Endothelial cell of umbilical vein (primary cell): ENCODE measurements at regions not wholly inside any gene's neighbourhood (a gene's known extent, or its start where the extent isn't known, plus 50 kb on each side); places are given as distances from the start of the nearest gene placed in this dataset.

Experiments
- BruUV-seq: library from RNA; stranded (reverse); fragments of 400-500 nt; replicated peaks from 2 replicates; lab custom pipeline; 2021; lab: Mats Ljungman, UMichigan
- CTCF ChIA-PET: fragments of 300-600, 350-600 bp; sonication (Branson Sonifier 250); formaldehyde crosslinking; loops from one replicate; lab custom pipeline; 2021; ENCODE audit warnings: antibody characterized with exemption, inconsistent platforms; lab: Charles Lee
- POLR2A ChIA-PET: fragments of 300-600, 350-600 bp; sonication (Branson Sonifier 250); formaldehyde crosslinking; loops from one replicate; lab custom pipeline; 2021; ENCODE audit warnings: antibody characterized with exemption, inconsistent platforms; lab: Charles Lee
- DNase-seq: peaks from one replicate; pipeline ENCODE4 v3.0.0-alpha.2; 2011; ENCODE audit warnings: low read depth, low spot score
- FAIRE-seq: peaks from 2 replicates; lab custom pipeline; 2011; peaks lifted over from hg19 to GRCh38; lab: Jason Lieb, UNC
- H2AFZ ChIP-seq: 2 replicates; pipeline ENCODE4 v1.6.0; 2012; ENCODE audit warnings: low read depth, low read length, control low read depth, inconsistent platforms
- H3K27ac ChIP-seq: 2 replicates; pipeline ENCODE4 v1.5.1; 2011; ENCODE audit warnings: low read depth, mild to moderate bottlenecking, control low read depth, low read length, moderate library complexity; ENCODE audit not compliant: insufficient read depth
- H3K27me3 ChIP-seq, 2 experiments: 2 replicates each; pipeline versions ENCODE4 v1.6.0 to v1.6.1; 2011; ENCODE audit warnings: low read length in 2 of 2, mixed read lengths in 1 of 2; ENCODE audit not compliant: control insufficient read depth in 2 of 2, insufficient read depth in 2 of 2
- H3K36me3 ChIP-seq, 2 experiments: 2 replicates in 1 of 2; 3 replicates in 1 of 2; pipeline ENCODE4 v1.5.1; 2011; ENCODE audit warnings: low read length in 2 of 2, mild to moderate bottlenecking in 1 of 2, moderate library complexity in 1 of 2; ENCODE audit not compliant: control insufficient read depth in 2 of 2, insufficient read depth in 2 of 2; ENCODE audit errors: extremely low read depth in 1 of 2
- H3K4me1 ChIP-seq: 3 replicates; pipeline ENCODE4 v1.5.1; 2011; ENCODE audit warnings: mild to moderate bottlenecking, low read length; ENCODE audit not compliant: control insufficient read depth, insufficient read depth; ENCODE audit errors: extremely low read depth
- H3K4me2 ChIP-seq: 2 replicates; pipeline ENCODE4 v1.6.1; 2011; ENCODE audit warnings: low read length, control low read depth, mixed read lengths; ENCODE audit not compliant: insufficient read depth
- H3K4me3 ChIP-seq, 3 experiments: fragments of 200-600 bp in 1 of 3; sonication (generic), shearing (Covaris generic) in 1 of 3; replicated peaks in 1 of 3; 2 replicates each; pipeline ENCODE4 v1.5.1; 2011 to 2016; ENCODE audit warnings: control low read depth in 3 of 3, low read length in 3 of 3, mild to moderate bottlenecking in 2 of 3, inconsistent platforms in 1 of 3, low read depth in 1 of 3, moderate library complexity in 1 of 3; ENCODE audit not compliant: insufficient read depth in 1 of 3
- H3K79me2 ChIP-seq: 2 replicates; pipeline ENCODE4 v1.6.0; 2012; ENCODE audit warnings: low read length, inconsistent platforms; ENCODE audit not compliant: control insufficient read depth, insufficient read depth
- H3K9ac ChIP-seq: replicated peaks from 2 replicates; pipeline ENCODE3; 2011; ENCODE audit warnings: low read length, control low read depth; ENCODE audit not compliant: insufficient read depth; ENCODE audit errors: extremely low read depth
- H3K9me1 ChIP-seq: replicated peaks from 3 replicates; pipeline ENCODE4 v1.6.0; 2011; ENCODE audit warnings: mild to moderate bottlenecking, low read length; ENCODE audit not compliant: control insufficient read depth, insufficient read depth; ENCODE audit errors: extremely low read depth
- H3K9me3 ChIP-seq: replicated peaks from 2 replicates; pipeline ENCODE4 v1.5.1; 2012; ENCODE audit warnings: low read length, inconsistent platforms; ENCODE audit not compliant: control insufficient read depth, insufficient read depth
- H4K20me1 ChIP-seq: replicated peaks from 2 replicates; pipeline ENCODE3; 2011; ENCODE audit warnings: mild to moderate bottlenecking, low read length; ENCODE audit not compliant: control insufficient read depth, insufficient read depth; ENCODE audit errors: extremely low read depth
- EZH2 ChIP-seq: IDR thresholded peaks from 2 replicates; pipeline ENCODE4 v1.6.1; 2012; ENCODE audit warnings: borderline replicate concordance, low read depth, mild to moderate bottlenecking, moderate library complexity, low read length, inconsistent platforms; ENCODE audit not compliant: severe bottlenecking
- FOS ChIP-seq: IDR thresholded peaks from 2 replicates; pipeline ENCODE4 v1.6.1; 2011; ENCODE audit warnings: mild to moderate bottlenecking, low read length, moderate library complexity, borderline replicate concordance; ENCODE audit not compliant: insufficient read depth
- GATA2 ChIP-seq: IDR thresholded peaks from 2 replicates; pipeline ENCODE4 v1.7.0; 2011; ENCODE audit warnings: low read depth, mild to moderate bottlenecking, moderate library complexity, mixed read lengths, low read length; ENCODE audit not compliant: insufficient read length, insufficient read depth
- MYC ChIP-seq: IDR thresholded peaks from one replicate; pipeline ENCODE4 v1.6.1; 2011; ENCODE audit warnings: mild to moderate bottlenecking, low read depth, low read length
- POLR2A ChIP-seq: IDR thresholded peaks from 2 replicates; pipeline ENCODE4 v1.6.1; 2012; ENCODE audit warnings: low read depth, mild to moderate bottlenecking, control low read depth, low read length
- POLR2AphosphoS5 ChIP-seq: IDR thresholded peaks from 2 replicates; pipeline ENCODE4 v1.6.1; 2012; ENCODE audit warnings: low read depth, mild to moderate bottlenecking, control low read depth, low read length, moderate library complexity; ENCODE audit not compliant: insufficient read depth
- dilution Hi-C: fragments of 300-500 bp; cut with MboI; formaldehyde crosslinking; loops from one replicate; pipeline ENCODE4 v1.15.0; 2019; ENCODE audit warnings: low sequenced_read_pairs; ENCODE audit not compliant: extremely low pct_ligation_motif_present
- intact Hi-C: fragments of 100-400 bp; cut with micrococcal nuclease; formaldehyde crosslinking; loops from one replicate; pipeline ENCODE4 v1.10.0; 2022
- TF ChIP-seq, protein P1 (sequence below), 2 donors: IDR thresholded peaks; 1 replicate in 1 of 2; 2 replicates in 1 of 2; pipeline ENCODE4 v1.5.1; 2011; ENCODE audit warnings: low read length in 2 of 2, mild to moderate bottlenecking in 2 of 2, moderate library complexity in 2 of 2, control low read depth in 1 of 2, inconsistent platforms in 1 of 2, low read depth in 1 of 2; ENCODE audit not compliant: insufficient read depth in 1 of 2; ENCODE audit errors: extremely low read depth in 1 of 2
- TF ChIP-seq, protein P2 (sequence below): IDR thresholded peaks from 2 replicates; pipeline ENCODE4 v1.6.1; 2011; ENCODE audit not compliant: insufficient read depth, insufficient read length

DNA sequence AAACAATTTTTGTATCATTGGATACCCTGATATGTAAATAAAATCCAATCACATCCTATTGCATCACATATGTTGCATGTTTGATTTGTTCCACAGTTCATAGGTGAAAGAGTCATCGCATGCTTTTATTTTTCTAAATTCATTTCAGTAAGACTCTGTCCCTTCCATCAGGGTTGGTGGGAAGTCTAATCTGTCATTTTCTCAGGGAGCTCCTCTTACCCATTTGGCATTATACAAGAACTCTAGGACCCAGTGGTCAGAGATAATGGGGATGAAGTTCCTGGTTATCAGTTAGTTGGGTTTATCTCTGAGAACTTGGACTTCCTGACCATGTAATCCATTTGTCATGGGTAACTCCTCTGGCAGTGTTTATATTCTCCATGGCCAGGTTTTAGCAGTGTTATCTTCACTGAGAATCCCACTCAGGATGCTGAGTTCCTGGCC is 227.1 kb upstream of the JADE1 start:
- CTCF ChIA-PET = interaction anchor here (2.9 kb wide), 1 partner anchor 8 kb away, joined by 15 read pairs; no protein-coding TSS in a partner anchor
- intact Hi-C loops = no loop called here
- BruUV-seq = no TSS peak

More for the DNA sequence above, 227.1 kb upstream of the JADE1 start:
- dilution Hi-C loops = no loop called here
- H3K4me2 ChIP-seq = no peak overlapping the region
- H3K9me1 ChIP-seq = no peaks in the 10 kb centered on the region
- TF ChIP-seq POLR2AphosphoS5 = no peak
- TF ChIP-seq EZH2 = no peak
- TF ChIP-seq GATA2 = no peak
- no peak for TF ChIP-seq MYC
- TF ChIP-seq FOS = no peak
- TF ChIP-seq, protein P1, sequence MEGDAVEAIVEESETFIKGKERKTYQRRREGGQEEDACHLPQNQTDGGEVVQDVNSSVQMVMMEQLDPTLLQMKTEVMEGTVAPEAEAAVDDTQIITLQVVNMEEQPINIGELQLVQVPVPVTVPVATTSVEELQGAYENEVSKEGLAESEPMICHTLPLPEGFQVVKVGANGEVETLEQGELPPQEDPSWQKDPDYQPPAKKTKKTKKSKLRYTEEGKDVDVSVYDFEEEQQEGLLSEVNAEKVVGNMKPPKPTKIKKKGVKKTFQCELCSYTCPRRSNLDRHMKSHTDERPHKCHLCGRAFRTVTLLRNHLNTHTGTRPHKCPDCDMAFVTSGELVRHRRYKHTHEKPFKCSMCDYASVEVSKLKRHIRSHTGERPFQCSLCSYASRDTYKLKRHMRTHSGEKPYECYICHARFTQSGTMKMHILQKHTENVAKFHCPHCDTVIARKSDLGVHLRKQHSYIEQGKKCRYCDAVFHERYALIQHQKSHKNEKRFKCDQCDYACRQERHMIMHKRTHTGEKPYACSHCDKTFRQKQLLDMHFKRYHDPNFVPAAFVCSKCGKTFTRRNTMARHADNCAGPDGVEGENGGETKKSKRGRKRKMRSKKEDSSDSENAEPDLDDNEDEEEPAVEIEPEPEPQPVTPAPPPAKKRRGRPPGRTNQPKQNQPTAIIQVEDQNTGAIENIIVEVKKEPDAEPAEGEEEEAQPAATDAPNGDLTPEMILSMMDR (IDR thresholded peaks at IDR 0.05; ENCODE audit: extremely low read depth in 1 of 2, insufficient read depth in 1 of 2, low read depth in 1 of 2, low read length in 2 of 2) = no peak
- TF ChIP-seq, protein P2, sequence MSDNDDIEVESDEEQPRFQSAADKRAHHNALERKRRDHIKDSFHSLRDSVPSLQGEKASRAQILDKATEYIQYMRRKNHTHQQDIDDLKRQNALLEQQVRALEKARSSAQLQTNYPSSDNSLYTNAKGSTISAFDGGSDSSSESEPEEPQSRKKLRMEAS = no peak
- no peak for TF ChIP-seq POLR2A
- no peak for FAIRE-seq
- no peaks in the 10 kb centered on the region for H3K36me3 ChIP-seq
- no peaks in the 10 kb centered on the region for H3K9me3 ChIP-seq
- no peaks in the 10 kb centered on the region for H3K27me3 ChIP-seq
- no peak overlapping the region for H3K27ac ChIP-seq
- no peak overlapping the region for H2AFZ ChIP-seq
- H3K4me3 ChIP-seq = no peak overlapping the region
- POLR2A ChIA-PET = no interaction called here
- H3K4me1 ChIP-seq = no peaks in the 10 kb centered on the region
- no peak overlapping the region for H3K9ac ChIP-seq
- no peak for DNase-seq
- H4K20me1 ChIP-seq = no peaks in the 10 kb centered on the region
- H3K79me2 ChIP-seq = no peaks in the 10 kb centered on the region
